GM18520 (cell line): ENCODE measurements at regions not wholly inside any gene's neighbourhood (a gene's known extent, or its start where the extent isn't known, plus 50 kb on each side); places are given as distances from the start of the nearest gene placed in this dataset.
"Not testable (repeated sequence)": the region's sequence is repeated elsewhere in the genome, so short reads cannot be mapped to it uniquely, and the experiment has no call there.

Source experiments
- ATAC-seq: cut with Tn5 transposase; IDR thresholded peaks from one replicate; pipeline ENCODE4 v1.9.1; 2021; ENCODE audit not compliant: unreplicated experiment

- ATAC-seq, result no peak
Measured at GRCh38 chr16:73965591-73965990, 331.0 kb upstream of the PSMD7 start.

- ATAC-seq, result no peak
Measured at GRCh38 chr16:73956587-73957494, 339.8 kb upstream of the PSMD7 start.

- no peak for ATAC-seq
Measured at GRCh38 chr16:73955702-73956101, 340.9 kb upstream of the PSMD7 start.

- no peak for ATAC-seq
Measured at GRCh38 chr16:73955255-73955654, 341.4 kb upstream of the PSMD7 start.

- ATAC-seq, result no peak
Measured at GRCh38 chr16:73951481-73951880, 345.1 kb upstream of the PSMD7 start.

GRCh38 chr16:73949574-73950320, 346.9 kb upstream of the PSMD7 start:
- ATAC-seq, result no peak

- no peak for ATAC-seq
Measured at GRCh38 chr16:73945631-73946030, 351.0 kb upstream of the PSMD7 start.

GRCh38 chr16:73943184-73943583, 353.4 kb upstream of the PSMD7 start:
- not testable (repeated sequence) for ATAC-seq

- not testable (repeated sequence) for ATAC-seq
Measured at GRCh38 chr16:73940786-73941185, 355.8 kb upstream of the PSMD7 start.

GRCh38 chr16:73923951-73924350, 372.7 kb upstream of the PSMD7 start:
- ATAC-seq, result no peak

- no peak for ATAC-seq
Measured at GRCh38 chr16:73921295-73921694, 375.3 kb upstream of the PSMD7 start.

GRCh38 chr16:73916829-73917594, 379.6 kb upstream of the PSMD7 start:
- ATAC-seq, result no peak

GRCh38 chr16:73915935-73916334, 380.7 kb upstream of the PSMD7 start:
- no peak for ATAC-seq

GRCh38 chr16:73915140-73915539, 381.5 kb upstream of the PSMD7 start:
- no peak for ATAC-seq

- ATAC-seq, result no peak
Measured at GRCh38 chr16:73912850-73913249, 383.8 kb upstream of the PSMD7 start.

- ATAC-seq, result no peak
Measured at GRCh38 chr16:73912281-73912680, 384.3 kb upstream of the PSMD7 start.

GRCh38 chr16:73909529-73910035, 387.0 kb upstream of the PSMD7 start:
- no peak for ATAC-seq

- ATAC-seq, result no peak
Measured at GRCh38 chr16:73891129-73891542, 405.5 kb upstream of the PSMD7 start.

- no peak for ATAC-seq
Measured at GRCh38 chr16:73890186-73891128, 406.2 kb upstream of the PSMD7 start.
